HuH-7 (cell line): ENCODE measurements at regions not wholly inside any gene's neighbourhood (a gene's known extent, or its start where the extent isn't known, plus 50 kb on each side); places are given as distances from the start of the nearest gene placed in this dataset.
"Not testable (repeated sequence)": the region's sequence is repeated elsewhere in the genome, so short reads cannot be mapped to it uniquely, and the experiment has no call there.

ENCODE experiments used
- DNase-seq: peaks from one replicate; pipeline ENCODE4 v3.0.0; 2011; ENCODE audit warnings: low spot score

GRCh38 chr1:189033169-189033568 lies 1444.5 kb downstream of the BRINP3 start:
- DNase-seq: no peak

GRCh38 chr1:189036628-189037027 lies 1441.0 kb downstream of the BRINP3 start:
- DNase-seq: no peak

GRCh38 chr1:189046127-189046526 lies 1431.5 kb downstream of the BRINP3 start:
- DNase-seq: no peak

GRCh38 chr1:189084811-189085210 lies 1392.9 kb downstream of the BRINP3 start:
- DNase-seq: no peak

- no peak for DNase-seq
Measured at GRCh38 chr1:189103956-189104355, 1373.7 kb downstream of the BRINP3 start.

GRCh38 chr1:189117072-189117770 lies 1360.4 kb downstream of the BRINP3 start:
- DNase-seq: no peak

- DNase-seq: no peak
Measured at GRCh38 chr1:189121941-189122340, 1355.7 kb downstream of the BRINP3 start.

- no peak for DNase-seq
Measured at GRCh38 chr1:189125694-189126093, 1352.0 kb downstream of the BRINP3 start.

- no peak for DNase-seq
Measured at GRCh38 chr1:189131576-189131975, 1346.1 kb downstream of the BRINP3 start.

GRCh38 chr1:189139748-189140147 lies 1337.9 kb downstream of the BRINP3 start:
- DNase-seq: not testable (repeated sequence)

- no peak for DNase-seq
Measured at GRCh38 chr1:189141056-189141455, 1336.6 kb downstream of the BRINP3 start.

- peak; percentile 15 for DNase-seq
Measured at GRCh38 chr1:189149547-189150375, 1327.9 kb downstream of the BRINP3 start.

GRCh38 chr1:189150624-189151023 lies 1327.0 kb downstream of the BRINP3 start:
- DNase-seq: no peak

GRCh38 chr1:189151361-189151760 lies 1326.3 kb downstream of the BRINP3 start:
- no peak for DNase-seq

GRCh38 chr1:189152685-189153084 lies 1325.0 kb downstream of the BRINP3 start:
- no peak for DNase-seq

- DNase-seq: no peak
Measured at GRCh38 chr1:189158155-189158554, 1319.5 kb downstream of the BRINP3 start.

- no peak for DNase-seq
Measured at GRCh38 chr1:189175889-189176288, 1301.8 kb downstream of the BRINP3 start.

GRCh38 chr1:189180057-189180456 lies 1297.6 kb downstream of the BRINP3 start:
- DNase-seq: no peak

GRCh38 chr1:189185097-189185496 lies 1292.6 kb downstream of the BRINP3 start:
- no peak for DNase-seq

- no peak for DNase-seq
Measured at GRCh38 chr1:189192741-189193520, 1284.7 kb downstream of the BRINP3 start.

GRCh38 chr1:189205863-189206262 lies 1271.8 kb downstream of the BRINP3 start:
- DNase-seq: no peak

GRCh38 chr1:189206617-189207016 lies 1271.0 kb downstream of the BRINP3 start:
- DNase-seq: no peak

GRCh38 chr1:189211742-189212141 lies 1265.9 kb downstream of the BRINP3 start:
- no peak for DNase-seq
